Ramos (cell line): ENCODE measurements at regions not wholly inside any gene's neighbourhood (a gene's known extent, or its start where the extent isn't known, plus 50 kb on each side); places are given as distances from the start of the nearest gene placed in this dataset.
"Not testable (repeated sequence)": the region's sequence is repeated elsewhere in the genome, so short reads cannot be mapped to it uniquely, and the experiment has no call there.

Source experiments
- in situ Hi-C: fragments of 300-500 bp; cut with MboI; formaldehyde crosslinking; loops from one replicate; pipeline ENCODE4 v1.14.3; 2022; ENCODE audit warnings: low sequenced_read_pairs; ENCODE audit not compliant: unreplicated experiment

DNA sequence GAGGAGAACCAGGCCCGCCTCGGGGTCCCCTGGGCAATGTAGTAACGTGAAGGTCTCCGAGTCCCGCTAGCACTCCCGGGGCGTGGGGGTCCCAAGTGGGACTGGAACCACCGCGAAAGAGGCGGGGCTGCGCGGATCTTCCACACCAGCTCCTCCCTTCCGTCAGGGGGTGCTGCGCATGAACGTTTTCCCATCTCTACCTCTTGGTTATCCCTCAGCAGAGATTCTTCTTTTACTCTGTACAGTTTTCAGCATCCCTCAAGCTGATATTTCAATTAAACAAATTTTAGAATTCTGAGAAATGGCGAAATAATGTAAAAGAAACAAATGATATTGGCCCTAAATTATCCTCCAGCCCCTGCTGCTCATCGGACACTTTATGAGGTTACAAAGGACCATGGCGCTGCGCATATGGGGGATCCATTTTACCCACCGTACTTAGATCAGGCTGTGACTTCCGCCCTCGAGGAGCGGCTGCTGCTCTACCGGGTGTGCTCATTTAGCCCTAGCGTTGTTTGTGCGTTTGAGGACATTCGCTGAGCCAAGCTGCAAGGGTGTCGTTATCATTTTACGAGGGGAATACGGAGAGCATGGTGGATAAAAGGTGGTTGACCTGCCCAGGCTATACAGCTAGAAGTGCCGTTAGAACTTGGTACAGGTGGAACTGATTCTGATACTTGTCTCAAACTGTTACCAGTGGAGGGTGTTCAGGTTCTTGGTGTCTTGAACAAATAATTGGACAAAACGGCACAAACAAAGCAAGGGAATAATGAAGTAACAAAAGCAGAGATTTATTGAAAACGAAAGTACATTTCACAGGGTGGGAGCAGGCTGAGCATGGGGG is 75.2 kb upstream of the CHD6 start:
- in situ Hi-C loops, result no loop called here

DNA sequence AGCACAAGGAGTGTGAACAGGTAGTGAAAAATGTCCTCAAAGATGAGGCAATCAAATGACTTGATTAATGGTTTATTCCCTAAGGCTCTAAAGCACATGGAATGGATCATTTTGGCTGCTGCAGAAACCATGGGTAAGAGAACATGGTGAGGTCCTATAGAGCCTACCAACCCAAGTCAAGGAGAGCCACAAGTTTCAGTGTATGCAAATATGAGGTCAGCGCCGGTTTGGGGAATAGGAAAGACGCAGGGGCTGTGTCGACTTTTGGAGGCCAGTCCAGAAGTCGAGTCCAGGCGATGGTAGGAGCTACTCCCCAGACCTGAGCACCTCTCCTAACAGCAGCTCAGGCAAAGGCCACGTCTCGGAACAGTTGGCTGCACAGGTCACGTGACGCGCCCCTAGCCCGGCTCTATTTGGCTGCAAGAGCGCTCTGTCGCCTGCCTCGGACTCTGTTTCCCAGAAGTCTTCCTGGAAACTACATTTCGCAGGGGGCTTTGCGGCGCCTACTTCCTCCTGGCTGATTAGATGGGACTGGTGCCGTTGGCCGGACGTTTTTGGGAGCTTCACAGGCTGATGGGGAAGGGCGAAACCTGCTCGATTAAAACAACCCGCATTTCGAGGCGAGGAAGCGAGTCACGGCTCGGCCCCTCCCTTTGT is 74.4 kb upstream of the CHD6 start:
- in situ Hi-C loops, result no loop called here

DNA sequence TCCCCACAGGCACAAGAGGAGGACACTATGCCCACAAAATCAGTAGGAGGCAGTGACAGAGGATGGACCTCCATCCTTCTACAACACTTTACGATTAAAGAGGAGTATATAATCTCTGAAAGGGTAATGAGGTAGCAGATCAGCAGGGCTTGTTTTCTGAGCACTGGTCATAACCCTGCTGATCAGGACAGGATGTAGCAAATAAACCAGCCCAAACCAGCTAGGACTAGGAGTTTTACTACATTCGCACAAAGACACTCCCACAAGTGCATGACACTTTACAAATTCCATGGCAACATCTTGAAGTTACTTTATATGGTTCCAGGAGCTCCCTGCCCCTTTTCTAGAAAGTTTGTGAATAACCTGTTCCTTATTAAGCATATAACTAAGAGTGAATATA is 73.3 kb upstream of the CHD6 start:
- in situ Hi-C loops, result no loop called here

DNA sequence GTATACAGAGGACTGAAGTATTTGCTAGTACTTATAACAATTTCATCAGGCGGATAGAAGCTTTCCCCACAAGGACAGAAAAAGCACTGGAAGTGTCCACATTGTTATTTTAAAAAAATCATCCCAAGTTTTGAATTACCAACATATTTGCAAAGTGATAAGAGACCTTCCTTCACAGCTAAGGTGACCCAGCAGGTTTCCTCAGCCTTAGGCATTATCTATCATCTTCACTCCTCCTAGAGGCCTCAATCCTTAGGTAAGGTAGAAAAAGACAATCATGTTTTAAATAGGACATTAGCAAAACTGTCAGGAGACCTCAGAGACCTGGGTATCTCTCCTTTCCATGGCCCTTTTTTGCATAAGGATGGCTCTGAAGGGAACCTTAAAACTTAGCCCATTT is 72.5 kb upstream of the CHD6 start:
- in situ Hi-C loops, result no loop called here

DNA sequence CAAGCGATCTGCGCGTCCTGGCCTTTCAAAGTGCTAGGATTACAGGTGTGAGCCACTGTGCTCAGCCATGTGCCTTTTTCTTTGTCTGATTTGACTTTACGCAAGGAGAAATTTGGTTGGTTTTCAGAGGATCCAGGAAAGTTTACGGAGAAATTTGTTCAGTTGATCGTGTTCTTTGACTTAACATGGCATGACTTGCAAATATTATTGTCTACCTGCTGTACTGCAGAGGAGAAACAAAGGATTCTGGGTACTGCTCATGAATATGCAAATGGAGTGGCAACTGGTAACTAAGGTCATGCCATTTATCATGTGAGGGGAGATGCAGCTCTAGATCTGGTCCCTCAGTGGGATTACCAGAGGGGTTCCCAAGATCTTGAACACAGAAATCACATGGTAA is 68.8 kb upstream of the CHD6 start:
- in situ Hi-C loops, result no loop called here

DNA sequence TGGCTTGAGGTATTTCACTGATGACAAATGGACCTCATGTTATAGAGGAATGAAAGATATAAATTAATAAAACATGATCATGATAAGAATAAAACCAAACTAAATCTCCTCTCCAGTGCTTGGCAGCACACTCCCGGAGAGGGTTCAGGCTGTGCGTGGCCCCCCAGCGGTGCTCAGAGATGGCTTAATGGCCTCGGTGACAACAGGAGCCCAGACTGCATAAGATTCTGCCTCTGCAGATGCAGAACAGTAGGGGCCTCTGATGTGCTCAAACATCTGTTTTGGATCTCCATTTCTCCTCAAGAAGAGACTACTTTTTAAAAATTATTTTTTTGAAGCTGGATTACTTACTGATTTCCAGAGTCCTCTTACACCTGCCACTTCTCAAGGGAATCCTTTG is 67.0 kb upstream of the CHD6 start:
- in situ Hi-C loops, result not testable (repeated sequence)

DNA sequence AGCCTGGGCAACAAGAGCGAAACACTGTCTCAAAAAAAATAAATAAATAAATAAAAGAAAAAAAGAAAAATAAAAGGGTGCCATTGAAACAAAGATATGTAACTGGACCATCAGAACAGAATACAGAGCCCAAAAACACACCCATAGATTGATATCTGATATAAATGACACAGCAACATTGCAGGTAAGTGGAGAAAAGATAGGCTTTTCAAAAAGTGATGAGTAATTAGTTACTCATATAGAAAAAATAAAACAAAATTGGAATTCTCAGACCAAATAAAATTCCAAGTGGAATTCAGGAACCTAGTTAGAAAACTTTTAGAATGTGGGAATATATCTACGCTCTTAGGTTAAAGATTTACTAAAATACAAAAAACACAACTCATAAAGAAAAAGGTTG is 60.6 kb upstream of the CHD6 start:
- in situ Hi-C loops, result no loop called here

DNA sequence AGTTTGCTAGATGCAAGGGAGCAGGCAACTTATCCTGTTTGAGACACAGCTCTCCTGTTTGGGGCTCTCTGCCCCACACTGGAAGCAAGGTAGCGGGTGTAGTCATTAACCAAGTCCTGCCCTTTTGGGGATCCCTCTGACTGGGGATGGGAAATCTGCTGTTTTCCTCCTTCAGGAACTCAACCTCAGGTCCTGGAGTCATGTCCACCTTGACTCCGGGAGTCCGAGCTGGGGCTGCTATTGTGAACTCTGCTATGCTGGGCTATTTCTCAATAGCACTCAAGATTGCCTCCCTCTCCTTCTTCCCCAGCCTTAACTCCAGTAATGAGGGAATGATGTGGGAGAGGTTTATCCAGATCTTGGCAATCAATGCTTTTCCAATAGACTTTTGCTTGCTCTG is 54.1 kb upstream of the CHD6 start:
- in situ Hi-C loops, result no loop called here

DNA sequence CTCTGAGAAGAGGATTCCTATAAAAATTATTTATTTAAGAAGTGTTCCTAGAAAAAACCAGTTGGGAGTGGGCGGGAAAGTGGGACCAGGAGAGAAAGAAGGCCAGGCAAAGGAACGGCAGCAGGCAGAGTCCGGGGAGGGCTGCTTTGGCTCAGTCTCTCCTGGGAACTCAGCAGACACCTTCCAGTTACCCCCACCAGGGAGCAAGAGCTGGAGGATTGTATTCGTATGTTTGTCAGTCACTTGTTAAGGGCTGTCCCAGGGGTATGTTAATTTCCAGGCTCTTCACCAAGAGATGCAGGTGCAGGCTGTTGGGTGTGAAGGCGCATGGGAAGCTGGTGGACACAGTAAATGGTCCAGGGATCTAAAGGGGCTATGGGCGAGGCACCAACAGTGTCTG is 53.0 kb upstream of the CHD6 start:
- in situ Hi-C loops, result no loop called here

DNA sequence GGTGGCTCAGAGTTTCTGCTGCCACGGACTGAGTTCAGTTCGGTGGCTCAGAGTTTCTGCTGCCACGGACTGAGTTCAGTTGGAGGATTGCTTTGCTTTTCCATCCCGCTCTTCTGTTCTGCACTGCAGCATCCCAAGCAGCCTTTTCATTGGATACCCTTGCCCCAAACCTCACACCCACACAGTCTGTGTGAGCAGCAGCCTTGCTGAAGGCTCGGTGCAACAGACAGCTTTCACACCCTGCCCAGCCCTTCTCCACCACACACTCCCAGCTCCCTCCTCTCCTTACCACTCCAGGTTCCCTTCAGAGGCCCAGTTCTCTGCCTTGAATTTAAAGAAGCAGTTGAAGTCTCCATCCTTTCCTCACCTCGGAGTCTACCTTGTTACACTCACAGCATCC is 52.5 kb upstream of the CHD6 start:
- in situ Hi-C loops, result no loop called here

DNA sequence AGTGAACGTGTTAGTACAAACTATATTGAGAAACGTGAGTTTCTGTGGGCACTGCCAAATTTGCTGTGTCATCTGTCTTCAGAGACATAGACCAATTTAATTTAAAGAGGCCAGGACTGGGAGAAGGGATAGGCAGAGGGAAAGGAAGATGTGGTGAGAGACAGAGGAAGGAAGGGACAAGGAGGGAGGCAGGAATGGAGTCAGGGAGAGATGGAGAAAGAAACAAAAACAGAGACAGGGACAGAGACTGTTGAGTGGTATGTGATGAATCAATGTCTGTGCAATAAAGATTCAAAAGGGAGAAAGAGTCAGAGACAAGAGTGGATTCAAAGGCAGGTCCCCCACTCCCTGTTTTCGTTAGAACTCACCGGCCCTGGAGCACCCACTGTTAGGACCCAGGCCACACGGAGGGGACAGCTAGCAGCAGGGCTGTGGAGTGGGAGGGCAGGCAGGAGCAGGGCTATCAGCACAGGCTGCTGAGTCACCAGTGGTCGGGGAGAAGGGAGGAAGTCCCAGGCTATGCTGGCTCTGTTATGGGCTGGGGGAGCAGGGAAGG is 51.6 kb upstream of the CHD6 start:
- in situ Hi-C loops, result no loop called here

DNA sequence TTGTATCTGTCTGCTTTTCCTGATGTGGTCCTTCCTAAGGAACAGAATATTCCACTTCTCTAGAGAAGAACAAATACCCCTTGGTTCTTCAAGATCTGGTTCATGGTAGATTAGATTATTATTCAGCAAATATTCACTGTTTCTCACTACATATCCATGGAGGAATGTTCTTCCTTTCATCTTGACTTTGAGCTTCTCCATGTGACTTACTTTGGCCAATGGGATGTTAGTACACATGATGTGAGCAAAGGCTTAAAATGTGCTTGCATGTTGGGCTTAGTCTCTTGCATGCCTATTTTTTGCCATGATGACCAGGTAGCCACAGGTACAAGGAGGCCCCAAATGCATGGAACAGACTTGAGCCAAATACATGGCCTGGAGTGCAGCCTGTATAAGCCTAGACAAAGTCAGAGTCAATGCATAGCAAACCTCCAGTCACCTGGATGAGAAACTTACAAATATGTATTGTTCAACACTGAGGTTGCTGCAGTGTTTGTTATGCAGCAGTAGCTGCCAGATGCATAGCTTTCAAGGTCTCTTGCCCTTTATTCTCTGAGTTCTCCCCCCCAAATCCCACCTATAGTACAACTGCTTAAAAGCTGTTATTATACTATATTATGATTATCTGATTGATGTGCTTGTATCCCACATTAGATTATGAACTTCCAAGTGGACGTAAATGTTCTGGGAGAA is 50.0 kb upstream of the CHD6 start:
- in situ Hi-C loops, result no loop called here
